ENCODE measurements at regions not wholly inside any gene's neighbourhood (a gene's known extent, or its start where the extent isn't known, plus 50 kb on each side); places are given as distances from the start of the nearest gene placed in this dataset.
"Not testable (repeated sequence)": the region's sequence is repeated elsewhere in the genome, so short reads cannot be mapped to it uniquely, and the experiment has no call there.

GRCh38 chr3:154819491-154819890 lies 260.6 kb upstream of the MME start:
- no peak for DNase-seq (ENCODE audit: low read depth)
- H3K4me3 ChIP-seq (ENCODE audit: low read depth, low read length), result no peak overlapping the region
- TF ChIP-seq, protein P1, sequence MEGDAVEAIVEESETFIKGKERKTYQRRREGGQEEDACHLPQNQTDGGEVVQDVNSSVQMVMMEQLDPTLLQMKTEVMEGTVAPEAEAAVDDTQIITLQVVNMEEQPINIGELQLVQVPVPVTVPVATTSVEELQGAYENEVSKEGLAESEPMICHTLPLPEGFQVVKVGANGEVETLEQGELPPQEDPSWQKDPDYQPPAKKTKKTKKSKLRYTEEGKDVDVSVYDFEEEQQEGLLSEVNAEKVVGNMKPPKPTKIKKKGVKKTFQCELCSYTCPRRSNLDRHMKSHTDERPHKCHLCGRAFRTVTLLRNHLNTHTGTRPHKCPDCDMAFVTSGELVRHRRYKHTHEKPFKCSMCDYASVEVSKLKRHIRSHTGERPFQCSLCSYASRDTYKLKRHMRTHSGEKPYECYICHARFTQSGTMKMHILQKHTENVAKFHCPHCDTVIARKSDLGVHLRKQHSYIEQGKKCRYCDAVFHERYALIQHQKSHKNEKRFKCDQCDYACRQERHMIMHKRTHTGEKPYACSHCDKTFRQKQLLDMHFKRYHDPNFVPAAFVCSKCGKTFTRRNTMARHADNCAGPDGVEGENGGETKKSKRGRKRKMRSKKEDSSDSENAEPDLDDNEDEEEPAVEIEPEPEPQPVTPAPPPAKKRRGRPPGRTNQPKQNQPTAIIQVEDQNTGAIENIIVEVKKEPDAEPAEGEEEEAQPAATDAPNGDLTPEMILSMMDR (IDR thresholded peaks at IDR 0.05; ENCODE audit: control insufficient read depth, extremely low read depth, insufficient read depth), result no peak

DNA sequence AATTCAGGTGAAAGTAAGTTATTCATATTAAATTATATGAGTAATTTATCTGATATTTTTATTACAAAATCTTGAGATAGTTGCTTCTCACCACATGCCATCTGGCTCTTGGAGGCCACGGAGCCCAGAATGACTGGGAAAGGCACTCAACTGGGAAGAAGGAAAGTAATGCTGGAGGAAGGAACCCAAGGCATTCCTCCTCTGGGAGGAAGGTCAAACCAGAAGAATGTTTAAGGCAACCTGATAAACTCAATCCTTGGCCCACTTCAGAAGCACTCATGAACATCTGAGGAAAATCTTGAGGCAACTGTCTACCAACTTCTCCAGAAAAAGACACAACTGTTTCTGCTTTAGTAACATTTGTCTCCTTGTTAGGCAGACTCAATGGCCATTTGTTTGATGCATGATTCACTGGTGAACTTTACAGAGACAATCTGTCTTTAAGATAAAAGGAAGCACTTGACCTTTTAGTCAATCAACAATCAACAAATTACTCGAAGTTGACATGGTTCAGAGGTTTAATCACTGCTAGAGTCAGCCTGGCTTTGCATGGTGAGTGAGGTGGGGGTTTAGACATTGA lies 261.4 kb upstream of the MME start:
- no peak for DNase-seq (ENCODE audit: low read depth)
- TF ChIP-seq, protein P1 (IDR thresholded peaks at IDR 0.05; ENCODE audit: control insufficient read depth, extremely low read depth, insufficient read depth), result no peak

GRCh38 chr3:154810017-154810416 lies 270.1 kb upstream of the MME start:
- not testable (repeated sequence) for H3K4me3 ChIP-seq (ENCODE audit: low read depth, low read length); DNase-seq (ENCODE audit: low read depth)

More for the DNA sequence above, 261.4 kb upstream of the MME start:
- H3K4me3 ChIP-seq (ENCODE audit: low read depth, low read length), result no peak overlapping the region

DNA sequence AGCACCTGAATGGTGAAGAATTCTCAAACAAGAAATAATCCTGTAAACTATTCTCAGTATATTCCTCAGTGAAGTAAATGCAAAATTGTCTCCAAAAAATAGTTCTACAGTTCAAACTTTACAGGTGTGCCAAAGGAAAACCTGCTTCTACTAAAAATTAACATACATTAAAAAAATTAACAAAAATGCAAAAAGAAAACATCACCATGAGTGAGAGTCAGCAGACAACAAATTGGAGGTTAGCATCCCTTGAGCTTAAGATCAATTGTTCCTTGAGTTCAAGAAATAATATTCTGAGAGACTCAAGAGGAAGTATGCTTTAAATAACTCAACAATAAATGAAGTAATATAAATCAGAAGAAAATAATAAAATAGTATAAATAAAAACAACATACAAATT lies 278.4 kb upstream of the MME start:
- TF ChIP-seq, protein P1 (IDR thresholded peaks at IDR 0.05; ENCODE audit: control insufficient read depth, extremely low read depth, insufficient read depth), result no peak
- no peak for DNase-seq (ENCODE audit: low read depth)
- no peak overlapping the region for H3K4me3 ChIP-seq (ENCODE audit: low read depth, low read length)

DNA sequence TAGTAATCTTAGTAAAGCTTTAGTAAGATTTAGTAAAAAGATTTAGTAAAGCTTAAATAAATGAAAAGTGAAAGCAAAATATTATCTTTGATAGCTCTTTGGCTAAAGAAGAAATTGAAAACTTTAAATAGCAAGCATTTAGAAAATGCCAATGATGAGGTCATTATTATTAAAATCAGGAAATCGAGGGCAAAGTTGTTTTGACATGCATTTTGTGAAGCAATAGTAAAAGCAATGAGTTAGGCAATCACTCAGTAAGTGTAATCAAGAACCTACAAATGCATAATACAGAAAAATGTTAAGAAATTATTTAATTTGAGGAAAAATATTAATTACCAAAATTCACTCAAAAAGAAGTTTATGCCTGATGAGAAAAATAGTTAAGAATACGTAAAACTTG lies 280.3 kb upstream of the MME start:
- DNase-seq (ENCODE audit: low read depth), result no peak
- no peak overlapping the region for H3K4me3 ChIP-seq (ENCODE audit: low read depth, low read length)
- TF ChIP-seq, protein P1 (IDR thresholded peaks at IDR 0.05; ENCODE audit: control insufficient read depth, extremely low read depth, insufficient read depth), result no peak

DNA sequence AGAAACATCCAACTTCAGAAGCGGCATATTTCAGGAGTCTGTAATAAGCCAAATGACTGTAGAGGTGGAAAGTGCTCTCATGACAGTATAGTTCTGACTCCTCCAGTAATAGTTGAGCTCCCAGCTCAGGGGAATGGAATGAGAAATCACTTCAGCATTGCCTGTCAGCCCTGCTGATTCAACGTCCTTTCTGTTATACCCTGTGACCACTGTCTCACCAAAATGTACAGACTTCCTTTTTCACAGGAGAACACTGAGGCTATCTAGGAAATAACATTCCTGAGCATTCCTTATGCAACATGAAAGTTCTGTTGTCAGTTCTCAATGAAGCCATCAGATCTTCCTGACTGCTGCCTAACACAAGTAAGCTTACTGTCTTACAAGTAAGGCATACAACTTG lies 284.5 kb upstream of the MME start:
- TF ChIP-seq, protein P1 (IDR thresholded peaks at IDR 0.05; ENCODE audit: control insufficient read depth, extremely low read depth, insufficient read depth), result no peak
- no peak for DNase-seq (ENCODE audit: low read depth)
- H3K4me3 ChIP-seq (ENCODE audit: low read depth, low read length), result no peak overlapping the region

- no peak for DNase-seq (ENCODE audit: low read depth)
- no peak overlapping the region for H3K4me3 ChIP-seq (ENCODE audit: low read depth, low read length)
- TF ChIP-seq, protein P1 (IDR thresholded peaks at IDR 0.05; ENCODE audit: control insufficient read depth, extremely low read depth, insufficient read depth), result no peak
Observed at GRCh38 chr3:154794814-154795445, 285.2 kb upstream of the MME start.

Data from LNCaP clone FGC (cell line).